Heart left ventricle (tissue), 16 donors: ENCODE measurements at regions not wholly inside any gene's neighbourhood (a gene's known extent, or its start where the extent isn't known, plus 50 kb on each side); places are given as distances from the start of the nearest gene placed in this dataset.
"Not testable (repeated sequence)": the region's sequence is repeated elsewhere in the genome, so short reads cannot be mapped to it uniquely, and the experiment has no call there.

ENCODE experiments used
- ATAC-seq, 4 donors: fragments of 200-7000 bp; cut with Tn5 transposase; one replicate each; pipeline ENCODE4 v1.9.1; 2020 to 2022; ENCODE audit warnings: moderate library complexity in 4 of 4, mild to moderate bottlenecking in 3 of 4, moderate number of reproducible peaks in 1 of 4
- DNase-seq, 5 donors: peaks; one replicate each; pipeline ENCODE4 v3.0.0-alpha.2; 2020
- H3K27ac ChIP-seq, 12 donors: fragments of 200-600 bp; sonication (generic) in 4 of 12; one replicate each; pipeline versions ENCODE4 v1.5.0 to v1.8.0; 2016 to 2022; ENCODE audit warnings: mild to moderate bottlenecking in 2 of 12
- H3K27me3 ChIP-seq, 9 donors: fragments of 200-600 bp; sonication (generic) in 2 of 9; one replicate each; pipeline versions ENCODE4 v1.5.1 to v1.8.0; 2016 to 2022; ENCODE audit warnings: mild to moderate bottlenecking in 3 of 9
- H3K36me3 ChIP-seq, 9 donors: fragments of 200-600 bp; sonication (generic) in 2 of 9; one replicate each; pipeline versions ENCODE4 v1.5.0 to v1.8.0; 2018 to 2022; ENCODE audit warnings: mild to moderate bottlenecking in 2 of 9
- H3K4me1 ChIP-seq, 12 donors: fragments of 200-600 bp; sonication (generic) in 4 of 12; one replicate each; pipeline versions ENCODE4 v1.5.0 to v1.8.0; 2016 to 2022; ENCODE audit warnings: mild to moderate bottlenecking in 3 of 12
- H3K4me3 ChIP-seq, 12 donors: fragments of 200-600 bp; sonication (generic) in 4 of 12; one replicate each; pipeline versions ENCODE4 v1.5.0 to v1.8.0; 2017 to 2022; ENCODE audit warnings: mild to moderate bottlenecking in 9 of 12, moderate library complexity in 4 of 12
- H3K9me3 ChIP-seq, 12 donors: fragments of 200-600 bp; sonication (generic) in 4 of 12; one replicate each; pipeline versions ENCODE4 v1.5.0 to v1.8.0; 2016 to 2022; ENCODE audit warnings: mild to moderate bottlenecking in 1 of 12
- POLR2A ChIP-seq, 2 donors: fragments of 450-650 bp; IDR thresholded peaks; one replicate each; pipeline ENCODE4 v1.6.1; 2017; ENCODE audit warnings: antibody characterized with exemption in 2 of 2, mild to moderate bottlenecking in 2 of 2, moderate library complexity in 2 of 2
- WGBS, 4 donors: extraction: QIAGEN DNeasy Blood & Tissue Kit in 2 of 4; methylation state at CpG; one replicate each; pipeline versions ENCODE4 v1.1.5 to v1.1.7; 2013 to 2018; 5-methylcytosine and 5-hydroxymethylcytosine counted together
- intact Hi-C, 10 donors: fragments of 100-400 bp; cut with DNase I; formaldehyde crosslinking; loops; one replicate each; pipeline versions ENCODE4 v1.11.1 to v1.14.2; 2022
- TF ChIP-seq, protein P1 (sequence below), 12 donors: fragments of 200-600 bp; sonication (generic) in 4 of 12; IDR thresholded peaks; one replicate each; pipeline versions ENCODE4 v1.5.0 to v1.8.0; 2018 to 2022; ENCODE audit warnings: antibody characterized with exemption in 12 of 12, mild to moderate bottlenecking in 5 of 12
- donor health status: ischemic (EF 13 %, LVEDD 7.1; RV severe dilation, severe dysfunction).
- donor health status: healthy with polysubstance abuse.
- donor health status: DM: no; HTN: yes; CAD: no.
- donor health status: DM: no; HTN: no; CAD: no.
- donor health status: ischemic (EF 25% LVEDD 6.9; RV normal size, moderate dysfunction).
- donor health status: ischemic (EF 25% LVEDD 5.7; RV mildly dilated, moderate dysfunction).
- donor health status: healthy.
- donor health status: DM: yes; HTN: yes; CAD: no.
- donor health status: ischemic (EF 35%, LVEDD 5.7; RV mildly dilated, moderate dysfunction).
- donor health status: nonischemic (EF 11% LVEDD 7.7; RV severe dilation, severe dysfunction).
- donor health status: DM: yes; HTN: yes; CAD: no.
- donor health status: PGD.
- donor health status: ischemic (EF 29% LVEDD 5.4; RV normal size, mild dysfunction).
- donor health status: nonischemic (EF 23%, LVEDD 6.1; RV moderate dilation, normal function).

DNA sequence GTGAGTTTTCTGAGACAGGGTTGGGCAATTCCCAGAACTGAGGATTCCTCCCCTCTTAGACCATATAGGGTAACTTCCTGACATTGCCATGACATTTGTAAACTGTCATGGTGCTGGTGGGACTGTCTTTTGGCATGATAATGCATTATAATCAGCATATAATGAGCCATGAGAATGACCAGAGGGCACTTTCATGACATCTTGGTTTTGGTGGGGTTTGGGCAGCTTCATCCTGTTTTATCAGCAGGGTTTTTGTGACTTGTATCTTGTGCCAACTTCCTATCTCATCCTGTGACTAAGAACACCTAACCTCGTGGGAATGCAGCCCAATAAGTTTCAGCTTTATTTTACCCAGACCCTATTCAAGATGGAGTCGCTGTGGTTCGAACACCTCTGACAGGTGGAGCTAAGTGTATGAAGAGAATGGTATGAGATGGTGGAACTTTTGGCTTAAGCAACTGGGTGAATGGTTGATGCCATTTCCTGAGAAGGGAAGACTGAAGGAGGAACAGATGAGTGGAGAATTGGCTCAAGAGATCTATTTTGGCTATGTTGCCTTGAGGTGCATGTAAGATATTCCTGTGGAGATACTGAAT lies 217.3 kb downstream of the RAB11FIP4 start:
- intact Hi-C loops, result no loop called here
- Histone ChIP-seq H3K4me1 (no peaks in the 10 kb centered on the region), H3K9me3 (no peaks in the 10 kb centered on the region), H3K27me3 (no peaks in the 10 kb centered on the region), H3K36me3 (no peaks in the 10 kb centered on the region), H3K4me3 (no peak overlapping the region), H3K27ac (no peak overlapping the region)
- no peak for DNase-seq
- TF ChIP-seq, protein P1, sequence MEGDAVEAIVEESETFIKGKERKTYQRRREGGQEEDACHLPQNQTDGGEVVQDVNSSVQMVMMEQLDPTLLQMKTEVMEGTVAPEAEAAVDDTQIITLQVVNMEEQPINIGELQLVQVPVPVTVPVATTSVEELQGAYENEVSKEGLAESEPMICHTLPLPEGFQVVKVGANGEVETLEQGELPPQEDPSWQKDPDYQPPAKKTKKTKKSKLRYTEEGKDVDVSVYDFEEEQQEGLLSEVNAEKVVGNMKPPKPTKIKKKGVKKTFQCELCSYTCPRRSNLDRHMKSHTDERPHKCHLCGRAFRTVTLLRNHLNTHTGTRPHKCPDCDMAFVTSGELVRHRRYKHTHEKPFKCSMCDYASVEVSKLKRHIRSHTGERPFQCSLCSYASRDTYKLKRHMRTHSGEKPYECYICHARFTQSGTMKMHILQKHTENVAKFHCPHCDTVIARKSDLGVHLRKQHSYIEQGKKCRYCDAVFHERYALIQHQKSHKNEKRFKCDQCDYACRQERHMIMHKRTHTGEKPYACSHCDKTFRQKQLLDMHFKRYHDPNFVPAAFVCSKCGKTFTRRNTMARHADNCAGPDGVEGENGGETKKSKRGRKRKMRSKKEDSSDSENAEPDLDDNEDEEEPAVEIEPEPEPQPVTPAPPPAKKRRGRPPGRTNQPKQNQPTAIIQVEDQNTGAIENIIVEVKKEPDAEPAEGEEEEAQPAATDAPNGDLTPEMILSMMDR (IDR thresholded peaks at IDR 0.05), result no peak
- TF ChIP-seq POLR2A (IDR thresholded peaks at IDR 0.05), result no peak
- no peak for ATAC-seq
- WGBS, 4 donors, result 81 to 84% (median 83%) methylated on average over 3 of the region's 3 CpGs

DNA sequence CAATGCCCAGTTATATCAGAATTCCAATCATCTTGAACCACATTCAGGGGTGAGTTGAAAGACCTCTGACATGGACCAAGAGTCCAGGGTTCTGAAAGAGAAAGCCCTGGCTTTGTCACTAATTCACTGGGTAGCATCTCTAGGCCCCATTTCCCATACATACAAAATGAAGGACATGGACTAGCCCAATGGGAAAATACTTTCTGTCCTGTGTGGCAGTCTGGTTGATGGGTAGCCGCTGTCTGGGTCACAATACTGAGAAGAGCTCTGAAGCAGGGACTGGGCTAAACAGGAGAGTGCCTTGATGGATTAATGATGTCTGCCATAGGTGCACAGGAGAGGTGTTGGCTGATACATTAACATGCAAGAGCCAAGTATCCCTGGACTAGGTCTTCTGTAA lies 214.3 kb downstream of the RAB11FIP4 start:
- no peak for ATAC-seq
- Histone ChIP-seq H3K9me3 (no peaks in the 10 kb centered on the region), H3K4me3 (no peak overlapping the region), H3K4me1 (no peaks in the 10 kb centered on the region), H3K36me3 (no peaks in the 10 kb centered on the region), H3K27ac (no peak overlapping the region), H3K27me3 (no peaks in the 10 kb centered on the region)
- 95 to 100% (median 100%) methylated on average over 1 of the region's 1 CpG for WGBS, 4 donors
- intact Hi-C loops, result no loop called here
- no peak for DNase-seq
- TF ChIP-seq, protein P1 (IDR thresholded peaks at IDR 0.05), result no peak
- TF ChIP-seq POLR2A (IDR thresholded peaks at IDR 0.05), result no peak

DNA sequence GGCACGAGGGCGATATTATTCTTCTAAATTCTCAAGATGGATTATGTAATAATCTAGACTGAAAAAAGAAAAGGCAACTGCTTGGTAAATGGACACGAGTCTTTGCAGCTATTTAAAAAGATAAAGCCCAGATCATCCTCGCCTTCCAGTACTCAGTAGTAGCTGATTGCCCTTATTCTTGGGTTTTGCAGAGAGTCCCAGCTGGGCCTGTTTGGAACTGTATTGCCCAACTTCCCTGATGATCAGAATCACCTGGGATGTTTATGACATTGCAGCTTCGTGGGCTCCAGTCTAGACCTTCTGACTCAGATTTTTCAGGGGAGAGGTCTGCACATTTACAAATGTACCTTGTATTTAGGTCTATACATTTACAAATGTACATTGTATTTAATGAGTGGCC lies 213.5 kb downstream of the RAB11FIP4 start:
- Histone ChIP-seq H3K4me3 (no peak overlapping the region), H3K9me3 (no peaks in the 10 kb centered on the region), H3K27me3 (no peaks in the 10 kb centered on the region), H3K4me1 (no peaks in the 10 kb centered on the region), H3K36me3 (no peaks in the 10 kb centered on the region), H3K27ac (no peak overlapping the region)
- 86 to 93% (median 90%) methylated on average over 5 of the region's 5 CpGs for WGBS, 4 donors
- DNase-seq, result no peak
- TF ChIP-seq, protein P1 (IDR thresholded peaks at IDR 0.05), result no peak
- no peak for TF ChIP-seq POLR2A (IDR thresholded peaks at IDR 0.05)
- intact Hi-C loops, result loop anchor here in 1 of 10 donors (5.0 kb wide), 1 partner anchor 37 kb away; no protein-coding TSS in a partner anchor
- ATAC-seq, result no peak

DNA sequence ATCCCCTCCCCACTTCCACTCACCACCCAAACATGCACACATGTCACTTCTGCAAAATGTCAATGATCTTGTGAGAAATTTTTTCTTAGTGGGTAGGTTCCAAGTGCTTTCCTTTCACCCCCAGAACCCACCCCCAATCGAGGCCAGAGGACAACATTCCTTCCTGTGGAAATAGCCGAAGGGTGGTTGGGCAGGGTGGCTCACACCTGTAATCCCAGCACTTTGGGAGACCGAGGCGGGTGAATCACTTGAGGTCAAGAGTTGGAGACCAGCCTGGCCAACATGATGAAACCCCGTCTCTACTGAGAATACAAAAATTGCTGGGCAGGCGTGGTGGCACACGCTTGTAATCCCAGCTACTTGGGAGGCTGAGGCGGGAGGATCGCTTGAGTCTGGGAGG lies 208.7 kb downstream of the RAB11FIP4 start:
- DNase-seq, H3K4me3 ChIP-seq, H3K9me3 ChIP-seq, ATAC-seq, H3K27ac ChIP-seq, H3K36me3 ChIP-seq, H3K27me3 ChIP-seq: not testable (repeated sequence)
- intact Hi-C loops, result loop anchor here in 1 of 10 donors (5.0 kb wide), 1 partner anchor 42 kb away; no protein-coding TSS in a partner anchor
- WGBS, 4 donors, result 88 to 94% (median 91%) methylated on average over 9 of the region's 9 CpGs
- H3K4me1 ChIP-seq, result peaks cover 0 to 20% (median 14%) of the 10 kb centered on the region in 12 donors
